Thoracic aorta (tissue), 2 donors: ENCODE measurements at regions not wholly inside any gene's neighbourhood (a gene's known extent, or its start where the extent isn't known, plus 50 kb on each side); places are given as distances from the start of the nearest gene placed in this dataset.

ENCODE experiments used
- ATAC-seq: fragments of 150-250 bp; one replicate; pipeline ENCODE4 v1.8.0; 2017; ENCODE audit warnings: low read depth; ENCODE audit not compliant: insufficient number of reproducible peaks, low FRiP score
- DNase-seq: peaks from one replicate; pipeline ENCODE4 v3.0.0-alpha.2; 2020; ENCODE audit warnings: low spot score
- H3K27ac ChIP-seq, 2 donors: fragments of 200-600 bp; sonication (generic); 1 replicate in 1 of 2; 2 replicates in 1 of 2; pipeline ENCODE4 v1.5.1; 2016; ENCODE audit warnings: mild to moderate bottlenecking in 2 of 2, moderate library complexity in 2 of 2
- H3K27me3 ChIP-seq: fragments of 200-600 bp; sonication (generic); replicated peaks from 2 replicates; pipeline ENCODE4 v1.6.0; 2016; ENCODE audit warnings: mild to moderate bottlenecking; ENCODE audit not compliant: insufficient read depth
- H3K36me3 ChIP-seq: fragments of 200-600 bp; sonication (generic); one replicate; pipeline ENCODE4 v1.5.1; 2016
- H3K4me1 ChIP-seq, 2 donors: fragments of 200-600 bp; sonication (generic); 1 replicate in 1 of 2; 2 replicates in 1 of 2; pipeline versions ENCODE4 v1.5.1 to v1.6.0; 2016; ENCODE audit warnings: low read depth in 2 of 2, mild to moderate bottlenecking in 1 of 2; ENCODE audit not compliant: control insufficient read depth in 1 of 2
- H3K4me3 ChIP-seq: fragments of 200-600 bp; sonication (generic); 2 replicates; pipeline ENCODE4 v1.5.1; 2016; ENCODE audit warnings: mild to moderate bottlenecking
- H3K9me3 ChIP-seq: fragments of 200-600 bp; sonication (generic); 2 replicates; pipeline ENCODE4 v1.5.1; 2016
- CTCF ChIP-seq: fragments of 200-600 bp; sonication (generic); IDR thresholded peaks from one replicate; pipeline ENCODE4 v1.5.1; 2019; ENCODE audit warnings: antibody characterized with exemption

GRCh38 chr5:173760461-173761177, 127.5 kb upstream of the CPEB4 start:
- Histone ChIP-seq H3K27ac (no peak overlapping the region), H3K36me3 (no peaks in the 10 kb centered on the region), H3K27me3 (no peaks in the 10 kb centered on the region), H3K4me1 (peaks cover 3 to 10% of the 10 kb centered on the region in 2 donors), H3K4me3 (no peak overlapping the region), H3K9me3 (no peaks in the 10 kb centered on the region)
- TF ChIP-seq CTCF = no peak
- DNase-seq = no peak
- no peak for ATAC-seq

- no peak for TF ChIP-seq CTCF
- Histone ChIP-seq H3K4me1 (peaks cover 3 to 11% of the 10 kb centered on the region in 2 donors), H3K4me3 (no peak overlapping the region), H3K36me3 (no peaks in the 10 kb centered on the region), H3K27me3 (no peaks in the 10 kb centered on the region), H3K9me3 (no peaks in the 10 kb centered on the region), H3K27ac (no peak overlapping the region)
- DNase-seq (no peak), ATAC-seq (no peak)
These were observed 127.0 kb upstream of the CPEB4 start for GRCh38 chr5:173761178-173761513.

GRCh38 chr5:173762045-173762444, 126.1 kb upstream of the CPEB4 start:
- no peak overlapping the region for H3K27ac ChIP-seq
- DNase-seq = no peak
- TF ChIP-seq CTCF = no peak

GRCh38 chr5:173762930-173763329, 125.2 kb upstream of the CPEB4 start:
- Histone ChIP-seq H3K36me3 (no peaks in the 10 kb centered on the region), H3K4me3 (no peak overlapping the region), H3K4me1 (peaks cover 3 to 29% of the 10 kb centered on the region in 2 donors), H3K27me3 (no peaks in the 10 kb centered on the region), H3K9me3 (no peaks in the 10 kb centered on the region), H3K27ac (no peak overlapping the region)
- DNase-seq (no peak), ATAC-seq (no peak)
- TF ChIP-seq CTCF = no peak

More at GRCh38 chr5:173762045-173762444, 126.1 kb upstream of the CPEB4 start:
- Histone ChIP-seq H3K27me3 (no peaks in the 10 kb centered on the region), H3K4me3 (no peak overlapping the region), H3K4me1 (peaks cover 3 to 20% of the 10 kb centered on the region in 2 donors), H3K9me3 (no peaks in the 10 kb centered on the region), H3K36me3 (no peaks in the 10 kb centered on the region)
- ATAC-seq = no peak

- Histone ChIP-seq H3K27me3 (no peaks in the 10 kb centered on the region), H3K36me3 (no peaks in the 10 kb centered on the region), H3K9me3 (no peaks in the 10 kb centered on the region), H3K4me1 (peaks cover 3 to 30% of the 10 kb centered on the region in 2 donors), H3K4me3 (no peak overlapping the region), H3K27ac (no peak overlapping the region)
- DNase-seq = no peak
- TF ChIP-seq CTCF = no peak
- ATAC-seq = no peak
These were observed 124.7 kb upstream of the CPEB4 start for GRCh38 chr5:173763410-173763809.
